ENCODE measurements at regions not wholly inside any gene's neighbourhood (a gene's known extent, or its start where the extent isn't known, plus 50 kb on each side); places are given as distances from the start of the nearest gene placed in this dataset.

DNA sequence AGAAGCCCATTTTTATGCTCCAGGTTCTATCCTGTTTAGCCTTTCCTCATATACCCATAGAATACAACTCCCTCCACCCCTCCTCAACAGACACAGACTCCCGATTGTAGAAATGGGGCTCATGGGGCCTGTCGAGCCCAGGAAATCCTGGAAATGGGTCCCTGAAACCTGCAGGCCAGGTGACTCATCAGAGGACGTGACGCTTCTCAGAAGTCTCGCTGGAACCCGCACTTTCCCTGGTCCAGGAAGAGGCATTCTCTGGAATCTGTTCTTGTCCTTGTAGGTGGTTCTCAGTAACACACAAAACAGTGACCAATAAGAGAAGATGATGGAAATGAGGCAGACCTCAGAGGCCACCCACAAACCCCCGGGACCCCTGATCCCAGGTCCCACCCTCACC is 244.8 kb upstream of the PPP2R2D start:
- Histone ChIP-seq H3K4me2 (ENCODE audit: low read length) (no peak overlapping the region), H3K9me3 (ENCODE audit: low read length) (no peaks in the 10 kb centered on the region), H4K20me1 (ENCODE audit: insufficient read depth) (no peaks in the 10 kb centered on the region), H3K36me3 (ENCODE audit: insufficient read depth, low read length) (no peaks in the 10 kb centered on the region), H3K9me2 (ENCODE audit: insufficient read depth, low read length) (no peaks in the 10 kb centered on the region), H2AFZ (ENCODE audit: low read depth, low read length) (no peak overlapping the region), H3K27me3 (ENCODE audit: insufficient read depth, low read depth, low read length) (no peaks in the 10 kb centered on the region), H3F3A (ENCODE audit: insufficient read depth, low read length, poor library complexity, severe bottlenecking) (no peaks in the 10 kb centered on the region), H3K27ac (ENCODE audit: low read length) (no peak overlapping the region), H3K9ac (ENCODE audit: low read length) (no peak overlapping the region), H3K4me3 (ENCODE audit: low read length) (no peak overlapping the region), H3K79me2 (replicated peaks; ENCODE audit: insufficient read depth, low read length) (no peaks in the 10 kb centered on the region)
- TF ChIP-seq EP300 (conservative IDR thresholded peaks at IDR 0.05; ENCODE audit: poor library complexity, severe bottlenecking), result no peak
- TF ChIP-seq, protein P1, sequence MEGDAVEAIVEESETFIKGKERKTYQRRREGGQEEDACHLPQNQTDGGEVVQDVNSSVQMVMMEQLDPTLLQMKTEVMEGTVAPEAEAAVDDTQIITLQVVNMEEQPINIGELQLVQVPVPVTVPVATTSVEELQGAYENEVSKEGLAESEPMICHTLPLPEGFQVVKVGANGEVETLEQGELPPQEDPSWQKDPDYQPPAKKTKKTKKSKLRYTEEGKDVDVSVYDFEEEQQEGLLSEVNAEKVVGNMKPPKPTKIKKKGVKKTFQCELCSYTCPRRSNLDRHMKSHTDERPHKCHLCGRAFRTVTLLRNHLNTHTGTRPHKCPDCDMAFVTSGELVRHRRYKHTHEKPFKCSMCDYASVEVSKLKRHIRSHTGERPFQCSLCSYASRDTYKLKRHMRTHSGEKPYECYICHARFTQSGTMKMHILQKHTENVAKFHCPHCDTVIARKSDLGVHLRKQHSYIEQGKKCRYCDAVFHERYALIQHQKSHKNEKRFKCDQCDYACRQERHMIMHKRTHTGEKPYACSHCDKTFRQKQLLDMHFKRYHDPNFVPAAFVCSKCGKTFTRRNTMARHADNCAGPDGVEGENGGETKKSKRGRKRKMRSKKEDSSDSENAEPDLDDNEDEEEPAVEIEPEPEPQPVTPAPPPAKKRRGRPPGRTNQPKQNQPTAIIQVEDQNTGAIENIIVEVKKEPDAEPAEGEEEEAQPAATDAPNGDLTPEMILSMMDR (IDR thresholded peaks at IDR 0.05; ENCODE audit: poor library complexity, severe bottlenecking), result no peak
- no peak for TF ChIP-seq SMC3 (conservative IDR thresholded peaks at IDR 0.05; ENCODE audit: poor library complexity)
- TF ChIP-seq POLR2AphosphoS5 (IDR thresholded peaks at IDR 0.05), result no peak
- TF ChIP-seq TAF1 (IDR thresholded peaks at IDR 0.05; ENCODE audit: low read depth), result no peak
- TF ChIP-seq MXI1 (conservative IDR thresholded peaks at IDR 0.05; ENCODE audit: poor library complexity, severe bottlenecking), result no peak
- TF ChIP-seq RAD21 (conservative IDR thresholded peaks at IDR 0.05), result no peak
- no peak for TF ChIP-seq REST (IDR thresholded peaks at IDR 0.05; ENCODE audit: borderline replicate concordance)

- Histone ChIP-seq H3K9me2 (ENCODE audit: insufficient read depth, low read length) (no peaks in the 10 kb centered on the region), H3K27me3 (ENCODE audit: insufficient read depth, low read depth, low read length) (no peaks in the 10 kb centered on the region), H2AFZ (ENCODE audit: low read depth, low read length) (no peak overlapping the region), H3K4me3 (ENCODE audit: low read length) (no peak overlapping the region), H3K27ac (ENCODE audit: low read length) (no peak overlapping the region), H4K20me1 (ENCODE audit: insufficient read depth) (no peaks in the 10 kb centered on the region), H3K9me3 (ENCODE audit: low read length) (no peaks in the 10 kb centered on the region), H3K79me2 (replicated peaks; ENCODE audit: insufficient read depth, low read length) (no peaks in the 10 kb centered on the region), H3K9ac (ENCODE audit: low read length) (no peak overlapping the region), H3K36me3 (ENCODE audit: insufficient read depth, low read length) (no peaks in the 10 kb centered on the region), H3K4me2 (ENCODE audit: low read length) (no peak overlapping the region), H3F3A (ENCODE audit: insufficient read depth, low read length, poor library complexity, severe bottlenecking) (no peaks in the 10 kb centered on the region)
- TF ChIP-seq RAD21 (conservative IDR thresholded peaks at IDR 0.05), result no peak
- TF ChIP-seq TAF1 (IDR thresholded peaks at IDR 0.05; ENCODE audit: low read depth), result no peak
- TF ChIP-seq SMC3 (conservative IDR thresholded peaks at IDR 0.05; ENCODE audit: poor library complexity), result no peak
- no peak for TF ChIP-seq REST (IDR thresholded peaks at IDR 0.05; ENCODE audit: borderline replicate concordance)
- no peak for TF ChIP-seq MXI1 (conservative IDR thresholded peaks at IDR 0.05; ENCODE audit: poor library complexity, severe bottlenecking)
- TF ChIP-seq, protein P1 (IDR thresholded peaks at IDR 0.05; ENCODE audit: poor library complexity, severe bottlenecking), result no peak
- no peak for TF ChIP-seq EZH2 (IDR thresholded peaks at IDR 0.05; ENCODE audit: borderline replicate concordance, insufficient read depth, low read length, poor library complexity, severe bottlenecking)
- no peak for TF ChIP-seq POLR2AphosphoS5 (IDR thresholded peaks at IDR 0.05)
- TF ChIP-seq EP300 (conservative IDR thresholded peaks at IDR 0.05; ENCODE audit: poor library complexity, severe bottlenecking), result no peak
These were observed 244.4 kb upstream of the PPP2R2D start for GRCh38 chr10:131656431-131656841.
